Endometrium (tissue), 2 donors: ENCODE measurements at regions not wholly inside any gene's neighbourhood (a gene's known extent, or its start where the extent isn't known, plus 50 kb on each side); places are given as distances from the start of the nearest gene placed in this dataset.

Experiments
- FAIRE-seq: peaks from 2 replicates; lab custom pipeline; 2012; peaks lifted over from hg19 to GRCh38; lab: Jason Lieb, UNC
- donor health status: control.
- donor health status: control.

DNA sequence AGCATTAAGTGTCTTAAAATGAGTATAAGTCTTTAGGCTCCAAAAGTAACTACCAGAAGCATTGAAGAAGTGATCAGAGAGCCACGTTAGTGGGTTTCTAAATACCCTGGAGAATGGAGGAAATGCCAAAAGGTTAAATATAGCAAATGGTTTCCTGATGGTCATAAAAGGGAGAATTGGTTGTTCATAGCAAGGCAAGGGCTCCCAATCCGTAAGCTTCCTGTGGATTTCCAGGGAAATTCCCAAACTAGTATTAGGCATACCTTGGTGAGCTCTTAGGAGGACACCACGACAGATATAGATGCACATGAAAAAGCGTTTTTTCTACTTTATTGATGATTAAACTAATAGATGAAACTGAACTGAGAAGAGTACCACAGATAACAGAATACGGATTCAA lies 410.9 kb downstream of the FOXO1 start:
- FAIRE-seq: no peak

DNA sequence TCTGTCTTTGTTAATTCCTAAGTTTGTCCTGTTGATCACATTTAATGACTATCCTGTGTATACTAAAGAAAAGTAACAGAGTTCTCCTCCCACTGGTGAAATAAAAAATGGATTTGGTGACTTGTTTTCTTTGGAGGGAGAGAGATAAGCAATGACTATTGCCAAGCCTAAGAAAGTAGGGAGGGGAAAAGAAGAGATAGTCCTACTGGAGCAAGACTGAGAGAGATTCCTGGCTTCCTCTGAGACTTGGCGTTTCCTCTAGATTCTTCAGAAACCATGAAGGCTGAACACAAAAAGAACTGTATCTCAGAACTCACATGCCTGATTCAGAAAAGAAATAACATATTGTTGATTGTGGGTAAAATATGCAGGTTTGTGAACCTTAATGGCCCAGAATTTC lies 406.5 kb downstream of the FOXO1 start:
- FAIRE-seq: no peak

DNA sequence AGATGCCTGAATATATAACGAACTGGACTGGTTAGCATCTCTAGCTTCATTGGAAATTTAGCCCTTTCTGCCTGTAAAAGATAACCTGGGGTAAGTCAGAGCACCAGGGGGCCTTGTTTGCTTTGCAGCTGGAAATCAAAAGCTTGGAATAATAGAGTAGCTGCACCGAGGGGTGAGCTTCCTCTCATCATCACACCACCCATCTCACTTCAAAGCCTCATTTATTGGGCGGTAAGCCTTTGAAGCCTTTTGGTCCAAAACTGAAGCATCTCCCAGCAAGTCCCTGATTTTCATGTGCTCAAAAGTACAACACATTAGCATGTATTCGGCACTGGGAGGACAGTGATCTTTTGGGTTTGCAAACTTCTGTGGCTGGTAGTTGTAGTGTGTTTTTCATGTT lies 405.1 kb downstream of the FOXO1 start:
- FAIRE-seq: no peak

DNA sequence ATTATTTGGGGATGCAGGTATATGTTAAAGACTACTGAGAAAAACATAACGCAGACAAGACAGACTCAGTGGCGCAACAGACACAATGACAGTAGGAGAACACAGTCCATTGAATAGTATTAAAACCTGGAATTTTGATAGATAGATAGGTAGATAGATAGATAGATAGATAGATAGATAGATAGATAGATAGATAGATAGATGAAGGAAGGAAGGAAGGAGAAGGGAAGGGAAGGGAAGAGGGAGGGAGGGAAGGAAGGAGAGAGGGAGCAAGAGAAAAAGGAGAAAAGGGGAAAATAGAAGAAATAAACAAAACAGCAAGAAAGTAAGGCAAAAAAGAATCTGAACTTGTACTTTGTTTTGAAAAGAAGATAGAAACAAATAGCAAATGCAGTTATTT lies 404.5 kb downstream of the FOXO1 start:
- FAIRE-seq: no peak

DNA sequence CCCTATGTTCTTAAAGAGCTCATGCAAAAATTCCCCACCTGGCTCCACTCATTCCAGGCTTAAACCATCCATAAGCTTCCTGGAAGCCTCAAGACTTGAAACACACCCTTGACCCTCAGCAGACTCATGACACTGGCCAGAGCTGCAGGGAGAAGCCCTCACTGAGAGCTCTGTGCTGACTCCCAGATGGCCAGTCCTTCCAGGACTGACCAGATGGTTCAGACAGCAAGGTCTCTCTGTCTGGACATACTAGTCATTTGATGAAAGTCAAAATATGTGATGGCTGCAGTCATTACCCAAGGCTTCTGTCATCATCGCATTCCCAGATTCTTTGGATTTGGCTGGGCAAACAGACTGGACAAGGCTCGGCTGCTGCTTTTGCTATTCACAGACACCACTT lies 397.4 kb downstream of the FOXO1 start:
- no peak for FAIRE-seq

DNA sequence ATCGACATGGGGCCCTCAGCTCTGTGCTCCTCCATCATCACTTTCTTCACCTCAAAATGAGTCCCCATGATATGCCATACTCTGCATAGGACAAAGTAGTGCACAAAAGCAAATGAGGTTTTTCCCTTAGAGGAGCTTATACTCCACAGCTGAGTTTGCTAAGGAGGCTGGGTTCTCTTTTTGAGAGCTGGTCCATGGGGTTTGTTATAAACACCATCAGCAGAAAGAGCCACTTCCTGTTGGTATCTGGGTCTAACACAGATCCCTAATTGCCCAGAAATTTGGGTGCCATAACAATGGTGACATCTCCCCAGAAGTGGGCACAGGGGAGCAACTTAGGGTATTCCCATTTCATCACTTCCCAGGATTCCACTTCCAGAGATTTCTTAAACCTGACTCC lies 395.7 kb downstream of the FOXO1 start:
- FAIRE-seq: no peak

DNA sequence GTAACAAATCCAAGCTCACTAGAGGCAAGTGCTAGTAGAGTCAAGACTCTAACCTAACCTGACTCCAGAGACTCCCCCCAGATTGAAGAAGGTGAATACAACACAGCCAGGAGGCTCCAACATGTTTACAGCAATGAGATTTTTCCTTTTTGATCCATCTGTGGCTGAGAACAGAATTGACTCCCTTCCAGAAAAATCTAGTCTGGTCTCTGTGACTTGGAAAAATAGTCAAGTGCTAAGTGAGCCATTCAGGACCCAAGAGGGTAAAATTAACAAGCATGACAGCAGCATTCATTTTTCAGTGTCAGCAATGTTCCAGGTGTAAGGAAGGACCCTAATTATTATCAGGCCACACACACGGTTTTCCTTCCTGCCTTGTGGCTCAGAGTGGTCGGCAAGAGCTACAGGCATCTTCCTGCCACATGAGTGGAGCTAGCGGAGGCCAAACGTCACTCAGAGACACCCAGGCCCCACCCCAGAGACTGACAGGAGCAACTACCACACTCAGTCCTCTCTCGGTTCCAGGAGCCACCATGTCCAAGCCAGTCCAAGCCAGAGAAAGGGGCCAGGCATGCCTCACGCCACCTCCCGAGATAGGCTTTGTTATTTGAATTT lies 395.1 kb downstream of the FOXO1 start:
- FAIRE-seq: no peak

DNA sequence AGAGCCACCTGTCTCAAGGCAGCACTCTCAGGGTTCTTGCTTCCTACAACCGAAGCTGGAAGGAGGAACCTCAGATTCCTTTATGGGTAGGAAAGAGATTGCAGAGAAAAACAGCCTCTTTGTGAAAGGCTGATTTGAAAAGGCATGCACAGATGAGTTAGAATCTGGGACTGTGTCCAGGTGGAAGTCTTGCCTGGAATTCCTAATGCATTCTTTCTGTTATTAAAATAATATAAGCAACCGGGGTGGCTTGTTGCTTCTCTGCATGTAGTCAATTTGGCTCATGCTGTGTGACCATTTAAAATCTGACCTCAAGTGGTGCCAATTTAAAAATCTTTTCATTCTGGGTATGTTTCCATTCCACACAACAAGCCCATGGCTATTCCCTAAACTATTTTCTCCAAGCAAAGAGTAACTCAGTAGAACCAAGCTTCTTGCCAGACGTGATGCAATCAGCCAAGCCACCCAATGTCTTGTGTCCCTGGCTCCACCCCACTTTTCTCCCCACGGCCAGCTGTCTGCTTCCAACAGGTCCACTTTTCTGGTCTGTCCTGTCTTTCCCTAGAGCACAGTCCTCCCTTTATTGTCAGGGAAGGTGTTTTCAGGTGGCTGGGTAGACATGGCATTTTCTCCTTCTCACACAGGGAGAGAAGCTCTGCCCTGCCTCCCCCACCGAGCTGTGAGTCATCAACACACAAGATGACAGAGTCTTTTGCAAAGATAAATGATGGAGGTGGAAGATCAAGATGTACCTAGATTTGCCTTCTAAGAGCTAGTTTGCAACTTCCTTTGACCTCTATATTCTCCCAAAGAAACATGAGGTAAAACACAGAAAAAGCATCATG lies 394.3 kb downstream of the FOXO1 start:
- no peak for FAIRE-seq

DNA sequence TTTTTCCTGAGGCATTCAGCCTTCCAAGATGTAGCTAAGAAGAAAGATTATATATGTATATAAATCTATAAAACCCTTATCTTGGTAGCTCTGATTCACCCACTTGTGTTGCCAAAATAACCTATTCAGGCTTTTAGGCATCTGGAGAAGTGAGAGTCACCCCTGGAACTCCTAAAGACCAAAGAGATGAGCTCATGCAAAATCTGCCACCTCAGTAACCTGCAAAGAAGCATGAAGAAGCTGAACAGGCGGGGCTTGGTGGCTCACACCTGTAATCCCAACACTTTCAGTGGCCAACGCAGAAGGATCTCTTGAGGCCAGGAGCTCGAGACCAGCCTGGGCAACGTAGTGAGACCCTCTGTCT lies 393.7 kb downstream of the FOXO1 start:
- no peak for FAIRE-seq

DNA sequence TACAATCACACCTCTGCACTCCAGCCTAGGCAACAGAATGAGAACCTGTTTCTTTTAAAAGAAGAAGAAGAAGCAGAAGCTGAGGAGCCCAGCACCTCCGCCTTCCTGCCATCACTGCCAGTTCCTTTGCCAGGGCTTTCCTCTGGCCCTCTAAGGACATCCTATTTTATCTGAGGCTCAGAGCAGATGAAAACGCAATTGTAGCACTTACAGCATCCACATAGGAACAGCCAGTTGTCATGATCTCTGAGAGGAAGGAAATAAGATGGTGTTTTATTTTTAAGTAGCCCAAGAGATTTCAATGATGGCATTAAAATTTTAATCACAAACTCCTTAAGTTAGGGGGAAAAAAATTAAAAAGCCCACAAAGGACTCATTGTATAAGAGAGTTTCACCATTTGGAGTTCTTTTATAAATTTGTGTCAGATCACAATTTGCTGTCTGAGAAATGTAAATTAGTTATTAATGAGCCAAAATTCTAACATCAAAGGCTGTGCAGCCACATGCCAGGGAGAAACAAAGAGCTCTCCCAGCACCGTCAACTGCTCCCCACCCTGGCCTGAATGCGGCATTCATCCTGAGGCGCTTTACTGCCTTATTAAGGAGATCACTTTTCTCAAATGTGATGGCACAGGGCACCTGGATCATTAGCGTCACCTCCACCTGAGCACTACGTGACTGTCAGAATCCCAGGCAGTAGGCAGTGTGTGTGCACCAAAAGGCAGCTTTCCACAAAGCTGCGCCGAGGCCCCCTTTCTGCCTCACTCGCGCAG lies 393.0 kb downstream of the FOXO1 start:
- FAIRE-seq: no peak

DNA sequence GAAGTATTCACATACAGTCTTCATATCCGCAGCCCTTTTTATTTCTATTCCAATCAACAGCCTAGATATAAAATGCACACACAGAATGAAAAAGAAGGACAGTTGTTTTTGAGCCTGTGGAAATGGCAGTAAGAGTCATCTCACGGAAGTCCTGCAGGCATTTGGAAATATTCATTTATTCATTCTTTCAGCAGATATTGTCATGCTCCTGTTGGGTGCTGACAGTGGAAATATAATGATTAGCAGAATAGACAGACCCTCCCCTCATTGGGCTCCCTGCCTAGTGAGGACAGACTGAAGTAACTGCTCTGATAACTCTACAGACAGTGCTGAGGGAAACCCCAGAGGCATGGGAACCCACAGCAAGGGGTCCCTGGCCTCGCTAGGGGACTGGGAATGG lies 392.3 kb downstream of the FOXO1 start:
- FAIRE-seq: no peak

DNA sequence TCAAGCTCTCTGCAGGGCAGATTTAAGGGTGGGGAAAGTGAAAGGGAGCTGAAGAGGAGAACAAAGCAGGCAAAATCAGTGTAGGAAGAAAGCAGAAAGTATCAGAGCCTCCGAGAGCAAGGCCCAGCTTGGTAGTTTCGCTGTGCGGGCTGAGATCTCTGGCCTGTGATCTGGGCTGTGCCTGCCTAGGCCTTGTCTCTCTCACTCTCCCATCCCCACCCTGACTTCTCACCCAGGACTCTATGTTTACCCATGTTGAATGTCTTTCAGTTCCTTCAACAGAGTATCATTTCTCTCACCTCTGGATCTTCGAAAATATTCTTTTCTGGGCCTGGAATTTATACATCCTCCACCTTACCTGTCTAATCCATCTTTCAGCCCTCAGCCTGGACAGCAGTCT lies 391.3 kb downstream of the FOXO1 start:
- FAIRE-seq: no peak

DNA sequence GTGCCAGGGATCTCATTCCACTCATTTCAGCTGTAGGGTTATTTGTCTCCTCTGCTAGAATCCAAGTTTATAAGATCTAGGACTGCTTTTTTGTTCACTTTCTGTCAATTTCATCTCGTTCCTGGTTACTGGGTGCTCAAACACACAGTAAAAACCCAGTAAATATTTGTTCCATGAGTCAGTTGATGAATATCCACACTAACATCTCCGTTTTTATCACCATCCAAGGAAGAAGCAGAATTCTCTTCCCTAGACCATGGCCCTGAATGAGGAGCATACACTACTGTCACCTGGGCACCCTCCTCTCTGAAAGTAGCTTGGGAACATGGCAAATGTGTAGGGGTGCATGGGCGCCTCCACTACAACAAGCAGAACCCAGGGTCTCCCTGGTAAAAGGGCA lies 390.8 kb downstream of the FOXO1 start:
- FAIRE-seq: no peak

DNA sequence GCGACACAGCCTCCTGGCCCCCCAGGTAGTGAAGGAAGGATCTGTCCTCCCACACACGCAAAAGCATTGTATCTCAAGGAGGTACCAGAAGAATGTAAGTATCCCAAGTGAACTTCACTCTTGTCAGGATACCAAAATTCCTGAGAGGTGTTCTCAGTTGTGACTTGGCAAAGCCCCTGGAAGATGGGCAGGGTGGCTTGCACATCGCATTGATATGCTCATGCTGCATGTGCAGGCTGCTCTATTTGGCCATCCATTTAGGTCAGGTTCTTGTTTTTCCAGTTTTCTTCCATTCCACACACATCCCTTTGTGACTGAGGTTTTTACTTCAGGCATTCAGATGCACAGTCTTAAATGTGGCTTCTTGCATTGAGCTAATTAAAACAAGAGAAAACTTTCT lies 382.8 kb downstream of the FOXO1 start:
- FAIRE-seq: no peak

DNA sequence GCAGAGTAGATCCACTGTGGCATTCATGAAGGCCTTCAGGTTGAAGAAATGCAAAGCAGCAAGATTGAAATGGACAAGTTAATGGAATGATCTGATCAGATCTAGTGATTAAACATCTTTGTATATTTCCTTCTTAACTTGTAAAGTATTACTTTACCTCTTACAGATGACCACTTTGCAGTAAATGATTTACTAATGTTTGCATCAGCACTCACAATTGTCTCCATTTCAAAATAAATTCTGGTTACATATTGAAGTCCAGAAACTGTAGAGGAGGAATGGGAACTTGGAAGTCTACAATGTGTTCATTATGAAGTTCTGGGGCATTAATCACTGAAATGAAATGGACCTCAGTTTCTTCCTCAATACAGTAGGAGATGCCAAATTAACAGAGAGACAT lies 380.8 kb downstream of the FOXO1 start:
- FAIRE-seq: no peak

DNA sequence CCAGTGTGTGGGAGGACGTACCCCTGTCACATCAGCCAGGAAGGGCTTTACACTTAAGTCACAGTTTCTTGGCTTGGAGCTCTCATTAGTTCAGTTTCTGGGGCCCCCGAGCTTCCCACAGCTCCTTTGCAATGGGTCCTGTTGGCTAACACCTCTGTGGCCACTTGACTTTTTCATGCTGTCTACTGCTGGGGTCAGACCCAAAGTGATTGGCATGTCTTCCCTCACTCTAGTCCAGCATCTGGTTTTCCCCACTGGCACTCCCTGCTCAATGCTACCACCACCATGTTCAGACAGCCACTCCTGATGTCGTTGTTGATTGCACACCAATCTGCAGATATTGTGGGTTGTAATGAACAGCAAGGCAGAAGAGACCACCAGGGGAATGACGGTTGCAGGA lies 379.0 kb downstream of the FOXO1 start:
- FAIRE-seq: no peak

DNA sequence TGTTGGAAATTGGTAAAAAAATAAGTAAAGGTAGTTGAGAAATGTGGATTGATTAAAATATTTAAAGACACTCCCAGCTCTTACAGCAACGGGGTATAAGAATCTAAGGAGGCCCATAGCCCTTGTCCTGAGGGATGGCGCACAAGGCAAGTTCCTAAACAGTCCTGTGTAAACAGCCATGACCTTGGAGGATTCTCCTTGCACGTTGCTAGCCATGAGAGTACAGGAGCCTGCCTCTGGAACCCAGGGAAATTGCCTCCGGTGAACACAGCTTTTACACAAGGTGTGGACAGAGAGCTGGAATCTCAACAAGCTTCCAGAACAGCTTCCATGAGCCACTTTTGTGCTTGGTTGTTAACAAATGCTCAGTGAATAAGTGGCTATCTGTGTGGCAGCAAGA lies 378.2 kb downstream of the FOXO1 start:
- FAIRE-seq: no peak

DNA sequence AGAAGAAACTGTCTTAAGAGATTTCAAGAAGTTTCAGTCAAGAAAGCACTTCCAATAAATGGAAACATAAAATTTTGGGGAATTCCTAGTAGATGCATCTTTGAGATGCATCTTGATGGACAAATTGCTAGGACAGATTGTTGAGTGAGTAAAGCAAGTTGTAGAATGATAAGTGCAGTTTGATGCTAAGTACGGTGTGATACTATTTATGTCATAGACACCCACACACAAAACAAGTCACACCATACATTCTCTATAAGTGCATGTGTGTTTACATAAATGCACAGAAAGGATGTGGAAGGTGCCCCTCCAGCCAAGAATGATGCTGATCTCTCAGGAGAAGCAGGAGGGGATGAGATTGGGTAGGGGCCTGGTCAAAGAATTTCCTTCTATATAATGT lies 375.7 kb downstream of the FOXO1 start:
- no peak for FAIRE-seq

DNA sequence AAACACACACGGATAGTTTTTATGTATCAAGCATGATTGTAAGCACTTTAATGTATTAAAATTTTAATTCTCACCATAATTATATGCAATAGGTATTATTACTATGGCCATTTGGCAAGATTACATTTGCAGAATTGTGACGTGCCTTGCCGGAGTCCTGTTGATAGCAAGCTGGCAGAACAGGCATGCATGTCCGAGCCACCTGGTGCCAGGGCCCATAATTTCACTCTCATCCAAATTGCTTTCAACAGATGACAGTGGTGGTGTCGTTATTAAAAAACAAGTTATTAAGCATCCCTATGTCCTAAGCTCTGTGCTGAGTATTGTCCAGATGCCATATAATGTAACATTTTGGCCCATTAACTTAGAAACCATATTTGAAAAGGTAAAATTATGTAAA lies 374.3 kb downstream of the FOXO1 start:
- FAIRE-seq: no peak

DNA sequence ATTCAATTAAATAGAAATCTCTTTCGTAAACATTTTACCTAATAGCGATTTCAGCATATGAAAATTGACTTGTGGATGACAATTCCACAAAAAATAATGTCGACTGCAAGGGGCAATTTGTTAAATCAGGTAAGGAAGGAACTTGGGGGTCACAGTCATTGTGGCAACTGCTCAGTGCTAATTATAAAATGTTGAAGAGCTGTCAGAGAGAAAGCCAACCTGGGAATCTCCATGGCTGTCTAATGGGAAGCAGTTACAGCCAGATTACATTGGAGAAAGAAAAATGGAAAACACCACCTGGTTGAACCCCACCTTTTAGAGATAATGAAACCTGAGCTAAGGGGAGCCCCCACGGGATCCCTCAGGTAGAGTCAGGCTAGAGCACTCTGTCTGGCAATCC lies 373.9 kb downstream of the FOXO1 start:
- FAIRE-seq: no peak

DNA sequence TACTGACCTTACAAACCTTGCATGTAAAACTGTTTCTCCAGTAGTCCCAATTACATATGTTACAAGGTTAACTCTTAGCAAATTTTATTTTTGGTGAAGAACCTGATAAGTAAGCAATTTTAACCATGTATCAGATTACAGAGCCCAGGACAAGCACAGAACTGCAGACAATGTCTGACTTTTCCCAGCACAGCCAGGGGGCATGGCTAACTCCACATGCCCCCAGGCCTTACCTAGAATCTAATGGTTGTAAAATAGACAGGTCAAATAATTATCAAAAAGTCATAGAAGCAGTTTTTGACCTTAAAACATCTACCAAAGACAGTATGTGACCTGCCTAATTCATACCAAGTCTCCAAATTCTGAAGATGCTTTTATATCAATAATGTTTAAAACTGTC lies 364.1 kb downstream of the FOXO1 start:
- FAIRE-seq: no peak

DNA sequence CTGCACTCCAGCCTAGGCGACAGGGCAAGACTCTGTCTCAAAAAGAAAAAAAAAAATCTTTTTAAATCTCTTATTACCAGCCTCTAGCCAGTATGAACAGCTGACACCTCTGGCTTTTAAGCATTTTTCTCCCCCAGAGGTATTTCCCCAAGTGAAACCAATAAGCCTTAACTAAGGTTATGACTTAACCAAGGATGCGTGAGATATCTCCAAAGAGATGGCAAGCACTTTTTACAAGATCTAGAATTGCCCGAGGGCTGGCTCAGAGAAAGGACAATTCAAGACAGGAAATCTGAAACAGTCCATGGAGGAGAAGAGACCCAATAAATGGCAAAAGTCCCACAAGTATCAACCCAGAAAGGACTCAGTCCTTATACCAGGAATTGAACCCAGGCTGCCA lies 362.1 kb downstream of the FOXO1 start:
- FAIRE-seq: no peak

DNA sequence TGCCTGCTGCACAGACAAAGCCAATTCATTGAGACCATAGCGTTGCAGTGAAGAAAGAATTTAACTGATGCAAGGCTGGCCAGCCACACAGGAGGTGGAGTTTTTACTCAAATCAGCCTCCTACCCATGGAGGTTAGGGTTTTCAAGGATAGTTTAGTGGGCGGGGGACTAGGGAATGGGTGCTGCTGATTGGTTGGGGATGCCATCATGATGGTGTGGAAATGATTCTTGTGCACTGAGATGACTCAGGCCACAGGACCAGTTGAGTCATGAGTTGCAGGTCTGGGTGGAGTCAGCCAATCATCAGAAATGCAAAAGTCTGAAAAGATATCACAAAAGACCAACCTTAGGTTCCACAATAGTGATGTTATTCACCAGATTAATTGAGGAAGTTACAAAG lies 359.6 kb downstream of the FOXO1 start:
- FAIRE-seq: no peak

DNA sequence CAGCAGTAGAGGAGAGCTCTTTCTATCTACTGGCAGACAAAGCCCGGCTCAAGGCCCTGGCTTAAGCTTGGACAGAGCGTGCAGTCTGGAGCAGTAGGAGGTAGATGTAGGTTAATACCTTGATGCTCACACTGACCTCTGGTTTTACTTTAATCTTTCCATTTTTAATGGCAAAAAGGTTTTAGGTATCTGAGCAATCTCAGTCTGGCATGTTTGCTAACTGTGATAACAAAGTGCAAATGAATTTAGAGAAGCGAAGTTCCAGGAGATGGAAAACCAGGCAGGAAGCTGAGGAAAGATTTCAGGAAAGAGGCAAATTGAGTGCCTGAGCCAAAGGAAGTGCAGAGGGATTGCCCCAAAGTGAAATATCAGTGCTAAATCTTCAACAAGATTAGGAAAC lies 356.6 kb downstream of the FOXO1 start:
- no peak for FAIRE-seq
